22Rv1 (cell line): ENCODE measurements at regions not wholly inside any gene's neighbourhood (a gene's known extent, or its start where the extent isn't known, plus 50 kb on each side); places are given as distances from the start of the nearest gene placed in this dataset.

Experiments
- CTCF ChIP-seq: fragments of 450-650 bp; IDR thresholded peaks from 2 replicates; pipeline ENCODE4 v1.5.1; 2017; ENCODE audit warnings: mild to moderate bottlenecking
- ZFX ChIP-seq: fragments of 450-650 bp; IDR thresholded peaks from 2 replicates; pipeline ENCODE4 v1.6.1; 2017; ENCODE audit warnings: antibody characterized with exemption, borderline replicate concordance

DNA sequence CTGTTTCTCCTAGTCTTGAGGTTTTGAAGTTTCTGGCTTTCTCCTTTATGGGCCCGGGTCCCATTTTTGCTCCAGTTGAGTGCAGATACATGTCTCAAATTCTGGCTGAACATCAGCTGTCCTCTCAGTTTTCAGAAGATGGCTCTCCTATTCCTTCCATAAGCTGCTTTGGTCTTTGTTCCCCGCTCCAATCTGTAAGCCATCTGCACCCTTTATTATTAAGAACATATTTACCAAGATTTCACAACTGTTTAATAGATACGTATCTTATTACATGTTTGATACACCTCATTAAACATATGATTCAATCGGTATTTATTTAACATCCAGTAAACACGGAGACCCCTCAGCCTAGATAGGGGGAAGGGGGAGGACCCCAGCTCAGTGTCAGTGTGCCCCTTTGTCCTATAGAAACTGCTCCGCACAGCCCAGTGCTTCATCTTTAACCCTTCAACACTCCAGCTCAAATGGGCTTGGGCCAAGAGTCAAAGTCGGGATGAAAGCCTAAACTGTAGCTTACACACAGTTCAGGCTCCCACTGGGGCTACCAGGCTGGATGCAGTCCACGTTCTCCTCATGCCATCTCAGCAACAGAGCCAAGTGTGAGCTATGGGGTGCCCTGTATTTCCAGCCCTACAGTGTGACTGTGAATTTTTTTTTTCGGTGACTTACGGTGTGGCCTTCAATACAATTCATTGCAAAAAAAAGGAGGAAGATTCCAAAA, 166.0 kb upstream of the ZFHX3 start:
- TF ChIP-seq CTCF = no peak
- TF ChIP-seq ZFX = no peak
